GF-D8 (cell line): ENCODE measurements at regions not wholly inside any gene's neighbourhood (a gene's known extent, or its start where the extent isn't known, plus 50 kb on each side); places are given as distances from the start of the nearest gene placed in this dataset.

ENCODE experiments used
- DNase-seq: peaks from one replicate; lab custom pipeline; 2025; lab: John Stamatoyannopoulos, UW

DNA sequence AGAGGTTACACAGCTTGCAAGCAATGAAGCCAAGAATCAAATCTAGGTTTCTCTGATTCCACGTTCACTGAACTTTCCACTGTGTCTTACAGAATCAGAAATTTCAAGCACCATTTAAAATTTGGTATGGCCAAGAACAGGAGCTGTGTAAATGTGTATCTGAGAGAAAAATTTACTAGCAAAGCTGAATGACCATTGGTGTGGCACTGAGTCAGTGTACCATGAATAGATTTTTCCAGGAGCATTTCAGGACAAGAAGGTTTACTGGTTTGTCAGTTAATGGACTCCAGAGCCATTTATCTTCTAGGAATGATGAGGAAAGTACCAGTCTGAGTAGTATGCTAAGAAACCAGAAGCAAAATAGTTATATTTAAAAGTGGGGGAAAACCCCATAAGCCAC, 269.4 kb upstream of the FAT3 start:
- DNase-seq = no peak

DNA sequence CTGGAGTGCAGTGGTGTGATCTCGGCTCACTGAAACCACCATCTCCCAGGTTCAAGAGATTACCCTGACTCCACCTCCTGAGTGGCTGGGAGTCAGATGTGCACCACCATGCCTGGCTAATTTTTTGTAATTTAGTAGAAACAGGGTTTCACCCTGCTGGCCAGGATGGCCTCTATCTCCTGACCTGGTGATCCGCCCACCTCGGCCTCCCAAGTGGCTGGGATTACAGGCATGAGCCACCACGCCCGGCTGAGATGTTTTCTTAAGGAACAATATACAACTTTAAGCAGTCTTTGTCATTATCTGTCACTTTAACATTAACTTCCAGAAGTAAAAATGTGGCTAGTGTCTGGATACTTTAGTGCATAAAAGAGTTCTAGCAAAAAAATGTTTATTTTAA, 272.6 kb upstream of the FAT3 start:
- no peak for DNase-seq

DNA sequence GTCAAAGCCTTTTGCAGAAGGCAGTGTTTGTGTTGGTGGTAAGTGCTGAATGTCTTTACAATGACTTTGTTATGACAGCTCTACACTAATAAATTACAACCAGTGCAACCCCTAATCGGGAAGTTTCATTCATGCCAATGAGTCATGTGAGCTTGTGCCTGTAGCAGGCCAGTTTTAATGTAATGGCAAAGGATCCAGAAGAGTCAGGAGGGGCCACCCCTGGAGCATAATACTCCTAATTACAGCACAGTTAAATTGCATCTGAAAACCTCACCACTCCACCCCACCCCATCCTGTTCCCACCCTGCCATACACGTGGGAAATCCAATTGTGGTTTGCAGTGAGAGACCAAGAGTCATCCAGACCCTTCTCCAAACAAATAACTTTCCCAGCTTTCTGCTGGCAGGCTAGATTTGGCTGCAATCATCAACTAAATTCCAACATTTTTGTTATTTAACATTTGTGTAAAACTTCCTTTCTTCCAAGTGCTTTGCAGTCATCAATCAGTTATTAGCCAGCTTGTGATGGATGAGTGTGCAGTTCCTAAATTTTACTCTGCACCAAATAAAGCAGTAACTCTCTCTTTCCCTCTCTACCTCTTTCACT, 277.3 kb upstream of the FAT3 start:
- DNase-seq = no peak

DNA sequence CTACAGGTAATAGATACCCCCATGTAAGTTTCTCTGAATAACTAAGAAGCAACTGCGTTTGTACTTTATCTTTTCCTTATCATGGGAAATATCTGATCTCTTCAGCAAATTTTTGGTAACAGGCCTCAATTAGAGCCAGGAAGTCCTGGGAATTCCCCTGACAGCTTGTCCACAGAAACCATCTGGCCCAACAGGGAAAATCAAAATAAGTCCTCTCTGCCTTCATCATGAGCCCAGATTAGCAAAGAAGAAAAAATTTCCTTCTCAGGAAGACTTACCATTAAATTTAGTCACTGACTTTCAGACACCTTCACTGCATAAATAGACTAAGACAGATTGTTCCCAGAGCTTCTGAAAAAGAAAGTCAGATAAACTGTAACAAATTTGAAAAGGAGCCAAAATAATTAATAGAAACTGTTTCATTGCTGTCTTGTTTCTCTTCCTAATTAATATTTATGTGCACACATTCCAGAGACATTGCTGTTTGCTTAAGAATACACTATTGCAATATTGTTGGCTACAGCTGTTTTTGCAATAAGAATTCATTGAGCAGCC, 278.1 kb upstream of the FAT3 start:
- no peak for DNase-seq

DNA sequence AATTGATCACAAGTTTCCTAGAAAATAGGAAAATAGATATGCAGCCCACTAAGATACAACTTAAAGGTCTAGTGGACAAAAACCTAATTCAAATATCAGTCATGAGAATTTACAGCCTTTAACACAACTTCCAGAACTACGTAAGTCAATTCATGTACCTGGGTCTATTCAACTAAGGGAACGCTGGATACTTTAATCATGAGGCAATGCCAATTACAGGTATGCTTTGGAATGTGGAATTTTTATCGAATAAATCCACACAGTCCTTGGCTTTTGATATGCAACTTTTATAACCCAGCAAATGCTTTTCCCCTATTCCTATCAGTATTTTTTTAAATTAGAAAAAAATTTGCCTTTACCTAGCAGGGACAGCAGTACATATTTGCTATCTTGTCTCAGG, 289.5 kb upstream of the FAT3 start:
- DNase-seq = no peak

DNA sequence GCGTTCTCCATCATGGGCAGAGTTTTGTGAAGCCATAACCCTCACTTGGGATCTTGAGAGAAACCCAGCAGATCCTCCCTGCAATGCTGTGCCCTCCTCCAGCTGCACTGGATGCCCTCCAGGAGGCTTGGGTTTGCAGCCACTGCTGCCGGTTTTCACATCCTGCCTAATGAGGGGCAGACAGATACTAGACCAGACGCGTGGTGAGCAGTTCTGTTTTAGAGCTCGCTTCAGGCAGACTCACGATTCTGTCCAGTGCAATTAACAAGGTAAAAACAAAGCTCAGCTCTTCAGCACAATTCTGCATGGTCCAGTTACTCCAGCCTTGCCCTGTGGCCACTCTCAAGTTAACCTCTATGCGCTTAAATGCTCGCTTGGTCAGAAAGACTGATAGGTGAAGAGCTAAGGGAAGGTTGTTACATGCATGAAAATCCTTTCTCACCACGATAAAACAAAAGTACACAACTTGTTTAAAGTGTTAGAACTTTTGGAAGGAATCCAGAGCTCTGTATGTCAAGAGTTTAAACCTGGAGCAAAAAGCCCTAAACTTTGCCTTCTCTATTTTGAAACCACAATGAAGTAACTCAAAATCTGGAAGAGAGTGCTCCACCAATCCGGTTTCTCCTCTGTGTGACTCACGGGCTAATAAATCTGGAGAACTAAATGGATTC, 292.3 kb upstream of the FAT3 start:
- no peak for DNase-seq

DNA sequence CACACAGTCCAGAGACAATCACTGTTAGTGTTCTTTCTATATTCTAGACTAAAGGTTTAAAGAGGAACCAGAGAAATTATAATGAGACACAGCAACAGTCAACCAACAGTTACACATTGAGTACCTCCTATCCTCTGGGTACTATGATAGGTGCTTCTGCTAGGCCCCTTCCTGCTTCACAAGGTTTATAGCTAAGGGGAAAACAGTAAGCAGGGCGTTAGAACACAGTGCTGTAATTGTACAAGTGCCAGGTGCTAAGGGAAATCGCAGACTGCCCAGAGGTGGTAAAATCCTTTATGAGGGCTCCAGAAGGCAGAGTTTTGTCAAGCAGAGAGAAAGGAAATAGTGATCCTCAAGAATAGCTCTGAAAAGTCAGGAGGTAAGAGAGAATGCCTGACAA, 297.2 kb upstream of the FAT3 start:
- no peak for DNase-seq

DNA sequence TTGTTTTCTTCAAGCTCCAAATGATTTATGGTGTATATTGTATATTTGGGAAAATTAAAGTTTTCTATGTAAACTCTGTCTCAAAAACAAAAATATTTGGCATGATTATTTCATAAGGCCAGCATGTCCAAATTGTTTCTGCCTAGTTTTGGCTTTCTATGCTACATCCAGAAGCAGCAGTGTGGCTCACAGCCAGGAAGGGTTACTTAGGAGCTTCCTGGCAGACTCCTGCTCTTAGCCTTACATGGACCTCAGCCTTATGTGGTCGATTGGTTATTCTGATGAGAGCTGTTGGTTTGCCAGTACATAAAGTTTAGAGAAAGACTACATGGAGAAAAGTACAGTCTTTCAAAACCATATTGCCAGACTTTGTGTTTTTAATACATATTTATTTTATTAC, 297.7 kb upstream of the FAT3 start:
- DNase-seq = no peak

DNA sequence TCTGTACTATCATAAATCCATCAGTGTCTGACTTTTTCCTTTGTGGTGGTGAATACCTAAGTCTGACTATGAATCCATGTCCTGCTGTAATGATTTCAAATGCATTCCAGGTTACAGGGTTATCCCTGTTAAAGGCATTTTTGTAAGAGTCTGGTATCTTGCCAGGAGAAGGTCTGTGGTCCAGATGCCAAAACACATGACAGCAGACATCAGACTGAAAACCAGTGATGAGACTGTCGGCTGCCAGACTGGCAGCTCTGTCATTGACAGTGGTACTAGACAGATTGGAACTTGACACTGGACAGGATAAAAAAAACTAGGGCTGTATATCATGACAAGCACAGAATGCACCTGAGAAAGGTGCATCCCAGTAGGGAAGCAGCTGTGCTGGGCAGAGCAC, 301.8 kb upstream of the FAT3 start:
- no peak for DNase-seq

DNA sequence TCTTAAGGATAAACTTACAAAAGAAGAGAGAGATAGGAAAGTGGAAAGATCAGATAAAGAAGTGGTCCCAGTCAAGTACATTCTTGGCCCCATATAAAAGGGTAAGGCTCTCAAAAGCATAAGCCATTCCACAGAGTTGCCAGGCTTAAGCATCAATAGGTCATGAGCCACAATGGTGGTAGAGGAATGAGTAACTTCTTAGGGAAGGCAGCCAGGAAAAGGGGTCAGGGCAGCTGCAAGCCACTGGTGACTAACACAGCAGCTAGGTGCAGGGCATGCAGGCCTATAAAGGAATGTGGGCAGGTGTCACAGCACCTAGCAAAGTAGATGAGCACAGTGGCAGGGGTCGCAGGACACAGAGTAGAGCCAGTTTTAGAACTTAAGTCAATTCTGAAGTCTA, 302.6 kb upstream of the FAT3 start:
- no peak for DNase-seq

DNA sequence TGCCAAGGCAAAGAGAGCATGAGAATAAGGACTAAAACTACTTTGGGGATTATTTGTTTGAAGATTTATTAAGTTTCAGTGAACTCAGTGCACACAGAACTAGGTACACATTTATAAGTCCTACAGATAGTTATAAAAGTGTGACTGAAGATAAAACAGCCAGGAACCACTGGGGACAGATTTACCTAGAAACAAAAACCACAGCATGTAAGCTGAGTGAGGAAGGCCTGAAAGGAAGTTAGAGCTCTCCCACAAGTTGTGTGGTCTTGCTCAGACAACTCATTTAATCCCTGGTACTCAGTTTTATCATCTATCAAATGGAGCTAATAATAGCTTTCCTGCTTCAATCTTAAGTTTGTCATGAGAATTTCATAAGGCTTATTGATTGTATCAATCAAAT, 311.2 kb upstream of the FAT3 start:
- no peak for DNase-seq

DNA sequence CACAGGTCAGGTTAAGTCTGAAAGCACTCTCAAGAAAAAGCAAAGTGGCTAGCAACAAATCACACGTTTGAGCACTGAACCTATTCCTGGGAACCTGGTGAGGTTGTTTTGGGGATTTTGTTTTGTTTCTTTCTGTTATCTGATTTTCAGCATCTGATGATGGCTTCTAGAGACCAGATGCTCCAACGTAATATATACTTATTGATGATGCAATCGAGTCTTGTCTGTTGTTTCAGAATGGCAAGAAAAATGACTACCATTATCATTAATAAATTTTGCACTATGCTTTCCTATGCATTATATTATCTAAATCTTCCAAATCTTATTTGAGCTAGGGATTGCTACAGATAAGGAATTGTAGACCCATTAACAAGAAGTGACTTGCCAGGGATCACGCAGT, 312.3 kb upstream of the FAT3 start:
- no peak for DNase-seq

DNA sequence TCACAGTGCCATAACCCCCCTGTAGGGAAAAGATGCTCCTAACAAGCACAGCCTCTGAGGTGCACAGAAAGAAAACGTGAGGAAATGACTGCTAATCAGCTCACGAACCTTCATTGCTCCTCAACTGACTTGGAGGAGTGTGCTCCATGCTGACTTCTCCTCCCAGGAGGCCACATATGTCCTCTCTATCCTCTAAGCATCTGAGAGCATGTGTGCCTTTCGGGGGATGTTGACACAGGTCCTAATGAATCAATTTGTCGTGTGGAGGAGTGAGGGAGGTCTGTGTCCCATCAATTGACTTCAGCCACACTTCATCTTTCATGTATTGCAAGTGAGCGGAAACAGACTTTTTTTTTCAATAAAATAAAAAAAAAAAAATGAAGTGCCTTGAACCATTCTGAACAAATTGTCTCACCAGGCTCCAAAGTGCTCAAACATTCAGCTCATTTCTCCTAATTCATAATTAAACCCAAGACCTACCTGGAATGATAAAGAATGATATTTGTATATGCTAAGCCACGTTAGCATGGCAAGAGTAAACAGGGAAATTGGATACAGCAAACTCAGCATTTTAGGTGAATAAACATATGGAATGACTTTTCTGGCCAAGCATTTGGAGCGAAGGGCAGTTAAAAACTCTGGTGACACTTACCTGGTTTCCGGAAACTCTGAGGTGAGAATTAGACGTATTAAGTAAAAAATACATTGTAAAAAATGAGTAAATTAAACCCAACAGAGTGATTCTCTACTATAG, 317.6 kb upstream of the FAT3 start:
- DNase-seq = no peak

DNA sequence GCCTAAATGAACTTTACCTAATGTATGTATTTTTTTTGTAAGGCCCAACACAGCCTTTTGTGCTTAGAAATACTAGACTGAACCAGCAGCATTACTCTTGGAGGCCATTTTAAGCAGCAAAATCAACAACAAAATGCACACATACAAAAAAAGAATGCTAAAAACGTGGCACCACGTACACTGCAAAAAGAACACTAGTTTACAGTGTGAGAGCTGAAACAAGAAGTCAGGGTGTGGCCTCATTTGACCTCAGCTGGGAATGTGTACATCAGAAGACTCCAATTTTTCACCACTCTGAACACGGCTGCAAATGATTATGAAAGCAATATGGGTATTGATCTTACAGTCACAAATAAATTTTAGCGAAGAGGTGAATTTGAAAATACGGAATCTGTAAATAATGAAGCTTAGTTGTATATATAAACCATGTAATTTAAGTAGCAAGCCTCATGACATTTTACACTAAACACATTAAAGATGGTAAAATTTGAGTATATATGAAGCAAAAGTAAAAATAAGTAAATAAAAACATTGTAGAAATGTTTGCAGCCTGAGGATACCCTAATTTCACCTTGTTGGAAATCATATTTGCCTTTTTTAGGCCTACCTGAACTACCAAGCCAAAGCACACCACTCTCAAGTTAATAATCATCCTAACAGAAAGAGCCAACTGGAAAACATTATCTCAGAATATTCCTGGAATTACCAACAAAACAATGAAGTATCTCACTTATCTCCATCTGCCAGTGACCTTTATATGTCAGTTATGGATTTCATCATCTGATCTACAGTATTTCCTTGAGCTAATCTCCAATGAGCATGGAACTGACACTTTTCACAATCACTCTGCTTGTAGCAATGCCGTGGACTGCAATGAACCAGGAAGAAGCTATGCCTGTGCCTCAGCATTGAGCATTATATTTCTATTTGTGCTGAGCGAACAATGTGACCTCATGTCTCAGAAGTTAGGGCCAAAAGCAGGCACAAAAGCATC, 319.5 kb upstream of the FAT3 start:
- peak; percentile 80 for DNase-seq

DNA sequence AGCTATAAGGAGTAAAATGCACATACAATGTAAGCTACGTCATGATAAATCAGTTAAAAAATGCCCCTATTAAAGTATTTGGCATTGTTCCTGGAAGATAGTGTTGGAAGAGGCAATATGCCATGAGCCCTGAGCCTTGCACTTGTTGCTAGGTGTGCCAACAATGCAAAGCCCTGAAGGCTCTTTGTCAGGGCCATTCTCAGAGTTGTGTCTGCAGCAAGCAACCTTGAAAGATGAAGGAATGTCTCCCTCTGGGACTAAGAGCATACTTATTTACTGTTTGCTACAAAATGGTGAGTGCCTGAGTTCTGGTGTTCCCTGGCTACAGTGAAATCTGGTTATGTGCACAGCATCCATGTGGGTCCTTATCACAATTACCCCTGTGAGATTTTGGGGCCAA, 322.3 kb upstream of the FAT3 start:
- DNase-seq = no peak

DNA sequence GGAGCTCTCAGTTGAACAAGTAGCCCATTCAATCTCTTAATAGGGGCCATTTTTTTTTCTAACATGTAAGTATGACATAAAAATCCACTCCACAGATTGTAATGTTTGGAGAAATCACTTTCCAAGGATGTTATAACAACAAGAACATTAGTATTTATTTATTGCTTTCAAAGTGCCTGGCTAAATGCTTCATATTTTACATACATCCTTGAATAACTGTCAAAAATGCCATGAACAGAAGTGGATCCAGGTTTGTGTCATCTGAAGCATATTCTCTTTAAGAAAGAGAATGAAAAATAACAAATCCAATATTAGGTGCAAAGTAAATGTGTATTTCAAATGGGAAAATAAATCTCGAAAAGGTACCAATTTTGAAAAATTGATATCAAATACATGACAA, 344.0 kb upstream of the FAT3 start:
- no peak for DNase-seq

DNA sequence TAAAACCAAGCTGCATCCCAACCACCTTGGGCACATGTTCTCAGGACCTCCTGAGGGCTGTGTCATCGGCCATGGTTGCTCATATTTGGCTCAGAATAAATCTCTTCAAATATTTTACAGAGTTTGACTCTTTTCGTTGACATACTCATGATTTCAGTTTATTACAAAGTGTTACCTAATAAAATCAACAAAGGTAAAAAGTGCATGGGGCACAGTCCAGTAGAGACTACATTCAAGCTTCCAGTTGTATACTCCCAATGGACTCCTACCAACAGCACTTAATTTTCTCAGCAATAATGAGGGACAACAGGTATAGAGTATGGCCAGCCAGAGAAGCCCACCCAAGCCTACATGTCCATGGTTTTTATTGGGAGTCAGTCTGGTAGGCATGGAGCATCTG, 347.9 kb upstream of the FAT3 start:
- DNase-seq = no peak

DNA sequence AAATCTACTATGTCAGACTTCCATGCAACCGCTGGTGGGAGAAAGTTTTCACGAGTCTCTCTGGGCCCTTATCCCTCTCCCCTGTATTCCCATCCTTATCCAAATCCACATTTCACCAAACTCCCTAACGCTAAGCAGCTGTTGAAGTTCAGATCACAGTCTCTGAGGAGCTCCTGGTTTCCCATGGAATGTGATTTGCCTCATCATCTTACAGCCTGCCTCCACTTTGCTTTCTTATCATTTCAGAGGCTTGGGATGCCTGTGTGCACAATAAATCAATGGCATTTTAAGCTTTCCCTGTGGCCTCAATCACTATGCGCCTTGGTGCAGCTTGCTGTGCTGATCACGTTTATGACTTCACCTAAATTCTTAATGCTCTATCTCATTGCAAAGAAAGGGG, 352.4 kb upstream of the FAT3 start:
- no peak for DNase-seq

DNA sequence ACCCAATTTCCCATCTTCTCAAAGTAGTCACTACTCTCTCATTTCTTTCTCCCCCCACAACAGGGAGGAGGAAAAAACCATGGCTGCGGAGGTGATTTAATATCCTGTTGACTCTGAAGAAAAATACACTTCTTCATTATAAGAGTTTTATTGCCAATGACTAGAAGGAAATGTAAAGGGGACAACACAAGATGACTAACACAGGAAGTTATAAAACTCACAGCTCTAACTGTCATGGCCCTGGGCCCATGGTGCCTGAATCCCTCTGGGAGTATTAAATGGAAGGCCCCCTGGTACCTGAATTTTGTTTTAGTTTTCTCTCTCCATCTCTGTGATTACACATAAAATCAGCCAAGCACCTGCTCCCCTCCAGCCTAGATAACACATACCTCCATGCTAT, 352.8 kb upstream of the FAT3 start:
- peak; percentile 46 for DNase-seq

DNA sequence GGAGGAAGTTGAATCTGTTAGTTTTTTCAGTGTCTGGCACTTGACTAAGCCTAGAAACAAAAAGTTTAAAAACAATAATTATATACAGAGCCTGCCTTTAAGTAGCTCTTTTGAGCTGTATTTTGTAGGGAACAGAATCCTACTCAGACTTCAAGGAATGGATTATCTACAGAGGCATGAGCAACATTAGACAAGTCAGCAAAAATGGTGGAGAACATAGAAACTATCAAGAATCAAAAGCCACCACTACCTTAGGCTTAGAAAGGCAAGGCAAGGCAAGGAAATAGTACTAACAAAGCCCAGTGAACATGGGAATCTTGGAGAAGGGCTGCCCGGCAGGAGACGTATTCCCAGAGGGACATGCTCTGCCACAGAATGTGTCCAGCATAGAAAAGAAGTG, 353.6 kb upstream of the FAT3 start:
- DNase-seq = no peak

DNA sequence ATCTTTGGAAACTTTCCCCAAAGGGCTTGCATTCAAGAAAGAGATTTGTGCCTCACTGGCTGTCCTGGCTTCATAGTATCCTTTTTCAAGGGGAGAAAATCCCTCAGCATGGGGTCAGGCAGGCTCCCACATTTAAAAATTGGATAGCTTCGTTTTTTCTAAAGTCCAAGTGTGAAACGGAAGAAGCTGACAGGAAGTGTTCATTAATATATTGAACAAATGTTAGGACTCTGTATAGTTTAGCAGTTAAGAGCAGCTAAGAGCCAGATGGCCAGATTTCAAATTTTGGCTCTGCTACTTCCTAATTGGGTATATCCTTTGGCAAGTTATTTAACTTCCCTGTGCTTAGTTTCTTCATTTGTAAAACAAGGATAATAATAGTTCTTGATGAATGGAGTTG, 354.9 kb upstream of the FAT3 start:
- DNase-seq = no peak

DNA sequence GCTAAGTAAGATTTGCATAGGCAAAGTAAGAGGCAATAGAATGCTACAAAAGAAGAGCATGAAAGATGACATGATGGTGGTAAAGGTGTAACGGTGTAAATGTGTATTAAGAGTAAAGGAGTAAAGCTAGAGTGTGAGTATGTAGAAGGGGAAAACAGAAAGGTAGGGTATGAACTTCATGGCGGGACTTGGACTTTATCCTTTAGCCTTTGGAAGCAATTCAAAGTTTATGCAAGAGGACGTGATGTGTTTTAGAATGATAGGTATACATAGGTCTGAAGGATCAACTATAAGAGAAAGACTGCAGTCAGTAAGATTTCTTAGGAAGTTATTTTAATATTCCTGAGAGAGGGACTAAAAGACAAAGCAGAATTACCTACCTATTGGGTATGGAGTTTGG, 358.0 kb upstream of the FAT3 start:
- DNase-seq = no peak
